Activated CD4-positive, alpha-beta memory T cell treated with anti-CD3 and anti-CD28 coated beads for 36 hours (primary cell): ENCODE measurements at regions not wholly inside any gene's neighbourhood (a gene's known extent, or its start where the extent isn't known, plus 50 kb on each side); places are given as distances from the start of the nearest gene placed in this dataset.

Experiments used
- CTCF ChIA-PET: fragments of 350-600 bp; sonication (Branson Sonifier 250); formaldehyde crosslinking; loops from one replicate; lab custom pipeline; 2021; ENCODE audit warnings: antibody characterized with exemption, inconsistent platforms; lab: Charles Lee
- POLR2A ChIA-PET: fragments of 350-600 bp; sonication (Branson Sonifier 250); formaldehyde crosslinking; loops from one replicate; lab custom pipeline; 2021; ENCODE audit warnings: antibody characterized with exemption; lab: Charles Lee
- DNase-seq: peaks from one replicate; pipeline ENCODE4 v3.0.0-alpha.2; 2020
- H3K27ac Mint-ChIP-seq: one replicate; pipeline ENCODE4 v1.8.0; 2021; ENCODE audit warnings: mixed read lengths
- H3K27me3 Mint-ChIP-seq: one replicate; pipeline ENCODE4 v1.8.0; 2021; ENCODE audit warnings: mixed read lengths
- H3K36me3 Mint-ChIP-seq: one replicate; pipeline ENCODE4 v1.8.0; 2021; ENCODE audit warnings: mixed read lengths
- H3K4me1 Mint-ChIP-seq: one replicate; pipeline ENCODE4 v1.8.0; 2021; ENCODE audit warnings: low read depth, mixed read lengths
- H3K4me3 Mint-ChIP-seq: one replicate; pipeline ENCODE4 v1.8.0; 2021; ENCODE audit warnings: mild to moderate bottlenecking, mixed read lengths
- H3K9me3 Mint-ChIP-seq: one replicate; pipeline ENCODE4 v1.8.0; 2021; ENCODE audit warnings: mixed read lengths
- intact Hi-C: fragments of 100-400 bp; cut with micrococcal nuclease; formaldehyde crosslinking; loops from one replicate; pipeline ENCODE4 v1.15.1; 2023

- Mint-ChIP-seq H3K27me3 (peaks cover 14% of the 10 kb centered on the region), H3K36me3 (no peaks in the 10 kb centered on the region), H3K9me3 (no peaks in the 10 kb centered on the region), H3K4me1 (no peaks in the 10 kb centered on the region), H3K4me3 (no peak overlapping the region), H3K27ac (no peak overlapping the region)
- CTCF ChIA-PET = no interaction called here
- intact Hi-C loops = no loop called here
- no peak for DNase-seq
- POLR2A ChIA-PET = no interaction called here
These were observed 186.3 kb upstream of the HNRNPA3 start for GRCh38 chr2:177026253-177026652.

GRCh38 chr2:177026956-177027355 lies 185.6 kb upstream of the HNRNPA3 start:
- ChIA-PET POLR2A (no interaction called here), CTCF (interaction anchor here (0.9 kb wide), 2 partner anchors 10 to 62 kb away, joined by 3 to 5 read pairs; no protein-coding TSS in a partner anchor)
- Mint-ChIP-seq H3K4me1 (no peaks in the 10 kb centered on the region), H3K9me3 (no peaks in the 10 kb centered on the region), H3K27me3 (peaks cover 14% of the 10 kb centered on the region), H3K36me3 (no peaks in the 10 kb centered on the region), H3K27ac (no peak overlapping the region), H3K4me3 (no peak overlapping the region)
- no peak for DNase-seq
- intact Hi-C loops = no loop called here

- no peak for DNase-seq
- no peaks in the 10 kb centered on the region for H3K9me3 Mint-ChIP-seq
- CTCF ChIA-PET = no interaction called here
- POLR2A ChIA-PET = no interaction called here
- H3K4me1 Mint-ChIP-seq = no peaks in the 10 kb centered on the region
- intact Hi-C loops = no loop called here
- no peaks in the 10 kb centered on the region for H3K36me3 Mint-ChIP-seq
- H3K27ac Mint-ChIP-seq = no peak overlapping the region
- no peak overlapping the region for H3K4me3 Mint-ChIP-seq
- H3K27me3 Mint-ChIP-seq = peaks cover 14% of the 10 kb centered on the region
These were observed 184.3 kb upstream of the HNRNPA3 start for GRCh38 chr2:177028296-177028695.

- no peak for DNase-seq
- Mint-ChIP-seq H3K4me1 (no peaks in the 10 kb centered on the region), H3K9me3 (no peaks in the 10 kb centered on the region), H3K27ac (no peak overlapping the region), H3K4me3 (no peak overlapping the region), H3K27me3 (peaks cover 14% of the 10 kb centered on the region), H3K36me3 (no peaks in the 10 kb centered on the region)
- ChIA-PET POLR2A (no interaction called here), CTCF (no interaction called here)
- intact Hi-C loops = no loop called here
These were observed 183.5 kb upstream of the HNRNPA3 start for GRCh38 chr2:177029075-177029474.

- intact Hi-C loops = no loop called here
- no peaks in the 10 kb centered on the region for H3K9me3 Mint-ChIP-seq
- no peaks in the 10 kb centered on the region for H3K4me1 Mint-ChIP-seq
- CTCF ChIA-PET = no interaction called here
- H3K36me3 Mint-ChIP-seq = no peaks in the 10 kb centered on the region
- H3K4me3 Mint-ChIP-seq = no peak overlapping the region
- no peak for DNase-seq
- POLR2A ChIA-PET = no interaction called here
- no peak overlapping the region for H3K27ac Mint-ChIP-seq
- peaks cover 14% of the 10 kb centered on the region for H3K27me3 Mint-ChIP-seq
These were observed 183.1 kb upstream of the HNRNPA3 start for GRCh38 chr2:177029501-177029900.

- peaks cover 15% of the 10 kb centered on the region for H3K27me3 Mint-ChIP-seq
- CTCF ChIA-PET = no interaction called here
- intact Hi-C loops = no loop called here
- no peaks in the 10 kb centered on the region for H3K4me1 Mint-ChIP-seq
- H3K27ac Mint-ChIP-seq = no peak overlapping the region
- DNase-seq = no peak
- POLR2A ChIA-PET = no interaction called here
- no peak overlapping the region for H3K4me3 Mint-ChIP-seq
- H3K9me3 Mint-ChIP-seq = no peaks in the 10 kb centered on the region
- H3K36me3 Mint-ChIP-seq = no peaks in the 10 kb centered on the region
These were observed 182.7 kb upstream of the HNRNPA3 start for GRCh38 chr2:177029901-177030300.

- CTCF ChIA-PET = no interaction called here
- POLR2A ChIA-PET = no interaction called here
These were observed 182.0 kb upstream of the HNRNPA3 start for GRCh38 chr2:177030451-177031105.

GRCh38 chr2:177031438-177032180 lies 181.0 kb upstream of the HNRNPA3 start:
- H3K27ac Mint-ChIP-seq = no peak overlapping the region
- H3K36me3 Mint-ChIP-seq = no peaks in the 10 kb centered on the region
- intact Hi-C loops = no loop called here
- CTCF ChIA-PET = no interaction called here
- no peaks in the 10 kb centered on the region for H3K9me3 Mint-ChIP-seq
- POLR2A ChIA-PET = interaction anchor here (0.6 kb wide), 1 partner anchor 279 kb away, joined by 5 read pairs; no protein-coding TSS in a partner anchor
- no peaks in the 10 kb centered on the region for H3K4me1 Mint-ChIP-seq
- no peak for DNase-seq
- H3K4me3 Mint-ChIP-seq = no peak overlapping the region
- peaks cover 12% of the 10 kb centered on the region for H3K27me3 Mint-ChIP-seq

More at GRCh38 chr2:177030451-177031105, 182.0 kb upstream of the HNRNPA3 start:
- no peak for DNase-seq
- peaks cover 16% of the 10 kb centered on the region for H3K27me3 Mint-ChIP-seq
- intact Hi-C loops = no loop called here
- no peaks in the 10 kb centered on the region for H3K36me3 Mint-ChIP-seq
- no peaks in the 10 kb centered on the region for H3K4me1 Mint-ChIP-seq
- H3K4me3 Mint-ChIP-seq = no peak overlapping the region
- H3K9me3 Mint-ChIP-seq = no peaks in the 10 kb centered on the region
- H3K27ac Mint-ChIP-seq = no peak overlapping the region

GRCh38 chr2:177036747-177037146 lies 175.8 kb upstream of the HNRNPA3 start:
- no peak for DNase-seq
- no peak overlapping the region for H3K27ac Mint-ChIP-seq
- ChIA-PET CTCF (no interaction called here), POLR2A (no interaction called here)
- no peaks in the 10 kb centered on the region for H3K9me3 Mint-ChIP-seq
- H3K4me3 Mint-ChIP-seq = no peak overlapping the region
- H3K4me1 Mint-ChIP-seq = no peaks in the 10 kb centered on the region
- H3K36me3 Mint-ChIP-seq = no peaks in the 10 kb centered on the region
- peaks cover 24% of the 10 kb centered on the region for H3K27me3 Mint-ChIP-seq
- intact Hi-C loops = no loop called here

GRCh38 chr2:177037569-177037968 lies 175.0 kb upstream of the HNRNPA3 start:
- H3K4me1 Mint-ChIP-seq = no peaks in the 10 kb centered on the region
- no peak overlapping the region for H3K4me3 Mint-ChIP-seq
- no peaks in the 10 kb centered on the region for H3K36me3 Mint-ChIP-seq
- H3K9me3 Mint-ChIP-seq = no peaks in the 10 kb centered on the region
- no peak for DNase-seq
- H3K27ac Mint-ChIP-seq = no peak overlapping the region
- intact Hi-C loops = no loop called here
- peaks cover 24% of the 10 kb centered on the region for H3K27me3 Mint-ChIP-seq
- ChIA-PET POLR2A (no interaction called here), CTCF (no interaction called here)

- Mint-ChIP-seq H3K9me3 (no peaks in the 10 kb centered on the region), H3K4me3 (no peak overlapping the region), H3K27ac (no peak overlapping the region), H3K27me3 (peaks cover 24% of the 10 kb centered on the region), H3K4me1 (no peaks in the 10 kb centered on the region), H3K36me3 (no peaks in the 10 kb centered on the region)
- CTCF ChIA-PET = interaction anchor here (0.6 kb wide), 1 partner anchor 297 kb away, joined by 3 read pairs; no protein-coding TSS in a partner anchor
- intact Hi-C loops = no loop called here
- DNase-seq = no peak
- POLR2A ChIA-PET = no interaction called here
These were observed 173.7 kb upstream of the HNRNPA3 start for GRCh38 chr2:177038787-177039484.

- Mint-ChIP-seq H3K27me3 (peaks cover 18% of the 10 kb centered on the region), H3K27ac (no peak overlapping the region), H3K4me1 (no peaks in the 10 kb centered on the region), H3K36me3 (no peaks in the 10 kb centered on the region), H3K4me3 (no peak overlapping the region), H3K9me3 (no peaks in the 10 kb centered on the region)
- intact Hi-C loops = no loop called here
- CTCF ChIA-PET = no interaction called here
- POLR2A ChIA-PET = no interaction called here
- DNase-seq = no peak
These were observed 170.3 kb upstream of the HNRNPA3 start for GRCh38 chr2:177042311-177042710.
